Superior temporal gyrus (tissue), 1 donor: ENCODE measurements at regions not wholly inside any gene's neighbourhood (a gene's known extent, or its start where the extent isn't known, plus 50 kb on each side); places are given as distances from the start of the nearest gene placed in this dataset.

Experiments used
- DNase-seq: peaks from one replicate; pipeline ENCODE4 v3.0.0-alpha.2; 2016; ENCODE audit errors: extremely low spot score

DNA sequence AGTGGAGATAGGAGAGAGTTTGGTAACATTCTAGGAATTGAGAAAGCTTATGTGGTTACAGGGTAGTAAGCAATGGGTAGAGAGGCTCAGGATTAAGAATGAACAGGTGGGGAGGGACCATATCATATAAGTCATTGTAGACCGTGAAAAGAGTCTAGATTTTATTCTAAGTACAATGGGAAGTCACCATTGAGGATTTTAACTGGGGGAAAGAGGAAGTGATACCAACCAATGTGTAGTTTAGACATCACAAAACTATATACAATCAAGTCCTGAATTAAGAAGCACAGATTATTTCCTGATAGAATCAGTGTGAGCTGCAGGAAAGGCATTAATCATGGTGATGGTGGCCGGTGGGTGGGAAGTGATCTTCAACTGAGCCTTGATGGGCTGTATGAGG, 178.3 kb upstream of the ZIC3 start:
- no peak for DNase-seq

DNA sequence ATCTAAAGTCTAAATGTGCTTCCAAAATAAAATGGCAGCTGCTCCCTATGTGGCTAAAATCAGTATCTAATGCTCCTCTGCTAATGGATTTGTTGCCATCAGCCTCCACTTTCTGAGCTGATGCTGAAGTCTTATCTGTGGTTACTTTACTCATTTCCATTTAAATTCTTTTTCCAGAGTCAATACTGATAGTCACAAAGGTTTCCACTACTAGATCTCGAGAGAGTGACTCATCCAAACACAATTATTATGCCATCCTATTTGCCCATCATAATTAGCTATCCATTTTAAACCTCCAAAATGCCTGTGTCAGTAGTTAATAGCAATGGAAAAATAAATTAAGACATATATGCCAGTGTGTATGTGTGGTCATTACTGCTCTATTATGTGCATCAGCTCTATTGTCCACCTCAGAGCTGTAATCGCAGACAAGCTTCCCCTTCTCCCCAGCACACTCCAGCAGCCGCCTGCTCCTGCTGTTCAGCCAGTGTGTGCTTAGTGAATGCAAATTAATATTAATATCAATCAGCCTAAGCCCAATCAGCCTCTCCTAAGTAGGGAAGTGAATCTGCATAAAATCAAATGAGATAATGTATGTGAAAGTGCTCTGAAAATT, 199.8 kb upstream of the ZIC3 start:
- DNase-seq, result no peak

DNA sequence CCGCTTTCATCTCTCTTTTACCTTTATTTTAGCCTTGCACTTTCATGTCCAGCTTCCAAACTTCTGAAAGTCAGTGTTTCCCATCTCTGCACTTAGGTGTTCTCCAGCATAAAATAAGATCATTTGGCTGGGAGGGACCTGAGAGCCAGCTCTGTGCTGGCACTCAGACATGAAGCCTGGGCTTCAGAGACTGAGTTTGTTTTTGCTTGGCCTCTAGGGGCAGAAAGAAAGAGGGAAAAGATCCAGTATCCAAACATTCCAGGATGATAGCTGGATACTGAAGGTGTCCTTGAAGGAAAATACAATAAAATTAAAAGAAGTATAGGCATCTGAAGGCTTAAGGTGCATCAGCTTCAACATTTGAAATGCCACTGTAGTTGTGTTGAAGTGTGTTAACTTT, 202.4 kb upstream of the ZIC3 start:
- DNase-seq, result no peak

DNA sequence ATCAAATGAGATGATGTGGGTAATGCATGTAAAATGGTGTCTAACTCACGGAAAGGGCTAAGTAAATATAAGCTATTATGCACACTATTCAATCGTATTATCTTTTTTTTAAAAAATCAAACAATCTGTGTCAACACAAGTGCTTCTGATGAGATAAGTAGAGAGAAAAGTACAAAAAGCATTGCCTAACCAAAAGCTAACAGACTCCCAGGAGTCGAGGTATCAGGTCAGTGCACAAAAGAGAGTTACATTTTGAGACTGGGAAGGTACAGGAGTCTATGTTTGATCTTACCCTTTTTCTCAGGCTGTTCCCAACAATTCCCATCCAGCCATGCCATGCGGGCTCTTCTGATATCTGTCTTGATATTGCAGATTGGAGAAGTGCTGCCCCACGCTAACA, 203.3 kb upstream of the ZIC3 start:
- no peak for DNase-seq

DNA sequence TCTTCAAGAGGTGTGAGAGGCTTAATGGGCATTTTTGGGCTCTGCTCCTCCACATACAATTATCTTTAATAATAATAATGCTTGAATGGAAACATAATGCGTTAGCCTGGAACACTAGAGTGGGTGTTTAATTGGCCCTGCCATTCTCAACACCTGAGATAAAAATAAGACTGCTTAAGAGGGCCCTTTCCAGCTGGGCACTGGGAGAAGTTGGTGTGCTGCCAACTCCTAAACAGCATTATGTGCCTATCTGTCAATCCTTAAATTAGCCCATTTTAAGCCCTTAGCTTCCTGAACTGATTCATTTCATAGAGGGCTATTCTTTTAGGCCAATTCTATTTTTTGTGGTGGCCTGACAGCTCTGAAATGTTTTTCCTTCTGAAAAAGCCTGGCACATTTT, 211.1 kb upstream of the ZIC3 start:
- no peak for DNase-seq

DNA sequence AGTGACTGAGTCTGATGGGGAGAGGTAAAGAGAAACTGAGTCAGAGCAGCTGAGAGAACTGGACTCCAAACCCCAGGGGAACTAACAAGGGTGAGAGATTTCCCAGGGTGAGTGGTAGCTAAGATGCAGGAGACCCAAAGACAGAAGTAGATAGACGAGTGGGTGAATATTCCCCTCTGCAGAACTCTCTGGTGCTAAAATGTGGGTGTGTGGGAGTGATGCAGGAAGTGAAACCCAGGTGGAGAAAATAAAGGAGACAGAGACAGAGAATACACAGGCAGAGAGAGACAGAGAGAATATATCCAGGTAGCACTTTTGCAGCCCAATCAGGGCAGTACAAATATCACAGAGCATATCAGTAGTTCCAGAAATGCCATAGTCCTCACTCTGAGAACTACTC, 212.5 kb upstream of the ZIC3 start:
- no peak for DNase-seq

DNA sequence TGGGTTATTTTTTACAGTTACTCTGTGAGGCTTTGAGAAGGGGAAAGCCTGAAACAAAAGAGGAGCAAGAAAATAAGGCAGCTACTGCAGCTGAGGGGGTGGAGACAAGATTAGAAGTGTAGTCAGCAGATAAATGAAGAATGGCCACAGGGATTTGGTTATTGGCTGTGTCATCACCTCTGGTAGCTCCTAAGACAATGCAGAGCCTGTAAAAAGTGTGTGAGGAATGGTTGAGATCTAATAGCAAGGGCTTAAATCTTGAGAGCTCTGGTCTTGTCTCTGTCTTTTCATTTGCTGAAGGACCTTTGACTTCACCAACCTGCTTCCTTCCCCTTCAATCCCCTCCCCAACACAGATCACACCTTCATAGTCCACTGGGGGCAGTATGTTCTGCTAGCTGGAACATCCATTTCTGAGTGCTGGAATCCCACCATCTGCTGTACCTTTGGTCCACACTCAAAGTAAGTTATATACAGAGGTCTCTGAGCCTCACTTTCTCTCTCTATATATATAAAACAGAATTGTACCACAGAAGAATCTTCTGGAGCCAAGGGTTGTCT, 213.7 kb upstream of the ZIC3 start:
- no peak for DNase-seq

DNA sequence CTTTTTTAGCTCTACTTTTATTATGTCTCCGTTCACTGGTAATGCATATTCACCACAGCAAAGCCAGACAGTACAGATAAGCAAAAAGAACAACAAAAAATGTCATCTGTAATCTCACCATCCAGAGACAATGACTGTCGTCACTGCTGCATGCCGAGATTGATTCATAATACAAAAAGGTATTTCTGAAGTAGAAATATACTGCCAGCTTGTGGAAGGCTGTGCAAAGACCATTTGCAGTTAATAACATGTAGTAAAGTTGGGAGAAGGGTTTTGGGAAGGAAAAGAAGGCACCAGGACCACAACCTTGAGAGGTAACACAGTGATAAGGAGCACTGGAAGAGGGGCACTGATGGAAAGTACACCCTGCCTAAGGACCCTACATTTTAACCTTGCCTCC, 223.0 kb upstream of the ZIC3 start:
- DNase-seq, result no peak

DNA sequence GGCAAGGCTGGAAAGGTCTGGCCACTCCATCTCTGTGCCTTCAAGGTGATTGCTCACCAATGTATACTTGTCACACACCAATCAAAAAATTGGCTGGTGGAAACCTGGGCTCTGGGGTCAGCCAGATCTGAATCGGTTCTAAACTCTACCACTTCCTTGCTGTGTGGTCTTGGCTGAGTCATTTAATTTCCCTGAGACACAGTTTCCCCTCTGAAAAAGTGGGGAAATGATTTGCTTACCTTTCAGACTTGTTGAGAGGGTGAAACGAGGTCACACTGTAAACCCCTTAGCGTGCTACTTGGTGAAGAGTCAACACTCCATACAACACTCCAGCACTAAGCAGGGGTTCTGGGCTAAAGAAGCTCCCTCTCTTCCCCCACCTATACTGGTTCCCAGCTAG, 252.3 kb upstream of the ZIC3 start:
- DNase-seq, result no peak

DNA sequence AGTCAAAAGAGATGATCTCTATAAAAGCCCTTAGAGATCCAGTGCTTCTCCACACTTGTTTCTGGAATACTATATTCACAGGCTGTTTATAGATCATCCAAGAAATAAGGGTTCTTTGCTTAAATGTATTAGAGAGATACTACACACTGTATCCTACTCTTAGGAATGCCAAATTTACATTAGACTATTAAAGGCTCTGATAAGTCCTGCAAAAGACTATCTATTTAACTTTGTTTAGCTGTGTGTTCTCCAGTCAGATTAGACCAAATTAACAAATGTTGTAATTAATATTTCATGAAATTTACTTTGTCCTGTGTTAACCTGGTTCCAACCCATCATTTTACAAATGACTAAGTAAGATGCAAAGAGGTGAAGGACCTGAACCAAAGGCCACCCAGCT, 260.5 kb upstream of the ZIC3 start:
- DNase-seq, result no peak

DNA sequence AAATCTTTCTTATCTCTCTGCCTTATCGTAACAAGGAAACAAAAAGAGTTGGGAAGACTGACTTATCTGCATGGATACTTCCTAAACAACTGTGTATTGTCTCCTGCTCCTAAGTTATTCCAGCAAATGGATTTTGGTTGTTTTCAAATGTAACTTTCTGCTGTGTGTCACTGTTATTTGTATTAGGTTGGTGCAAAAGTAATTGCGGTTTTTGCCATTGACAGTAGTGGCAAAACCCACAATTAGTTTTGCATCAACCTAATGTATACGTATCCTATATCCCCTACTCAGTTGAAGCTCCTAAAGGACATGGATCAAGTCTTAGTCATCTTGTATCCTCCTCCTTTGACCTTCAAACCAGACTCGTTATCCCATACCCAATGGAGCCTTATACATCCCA, 263.4 kb upstream of the GPR101 start:
- no peak for DNase-seq

DNA sequence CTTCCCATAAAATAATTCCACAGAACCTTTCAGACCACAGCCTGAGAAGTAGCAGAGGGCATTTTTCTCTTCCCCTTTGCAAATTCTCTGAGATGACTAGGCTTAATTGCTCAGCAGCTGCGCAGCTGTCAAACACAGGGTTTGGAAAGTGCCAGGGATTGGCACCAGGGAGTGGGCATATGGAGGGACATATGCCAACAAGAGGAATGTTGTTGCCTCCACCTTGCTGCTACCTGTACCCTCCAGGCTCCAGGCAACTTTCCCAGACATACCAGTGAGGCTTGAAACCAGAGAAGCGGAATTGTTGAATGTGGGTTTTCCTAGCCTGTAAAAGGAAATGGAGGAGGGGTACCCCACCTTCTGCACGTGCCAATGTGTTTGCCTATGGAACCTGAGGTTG, 256.2 kb upstream of the GPR101 start:
- no peak for DNase-seq

DNA sequence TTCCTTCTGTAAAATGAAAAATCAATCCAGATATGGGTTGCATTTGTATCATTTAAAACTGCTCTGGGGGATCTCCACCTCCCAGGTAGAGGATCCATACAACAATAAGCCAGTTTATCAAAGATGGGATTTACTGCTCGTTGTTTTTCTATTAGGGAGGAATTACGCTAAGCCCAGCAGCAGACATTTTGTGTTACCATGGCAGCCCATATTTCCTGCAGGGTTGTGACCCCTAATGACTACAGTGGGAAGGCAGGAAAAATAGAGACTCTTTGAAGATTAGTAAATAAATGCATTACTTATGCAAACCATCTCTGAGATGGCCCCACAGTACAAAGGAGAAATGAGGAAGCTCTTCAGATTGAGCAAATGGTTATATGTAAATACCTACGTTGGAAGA, 253.4 kb upstream of the GPR101 start:
- DNase-seq, result no peak

DNA sequence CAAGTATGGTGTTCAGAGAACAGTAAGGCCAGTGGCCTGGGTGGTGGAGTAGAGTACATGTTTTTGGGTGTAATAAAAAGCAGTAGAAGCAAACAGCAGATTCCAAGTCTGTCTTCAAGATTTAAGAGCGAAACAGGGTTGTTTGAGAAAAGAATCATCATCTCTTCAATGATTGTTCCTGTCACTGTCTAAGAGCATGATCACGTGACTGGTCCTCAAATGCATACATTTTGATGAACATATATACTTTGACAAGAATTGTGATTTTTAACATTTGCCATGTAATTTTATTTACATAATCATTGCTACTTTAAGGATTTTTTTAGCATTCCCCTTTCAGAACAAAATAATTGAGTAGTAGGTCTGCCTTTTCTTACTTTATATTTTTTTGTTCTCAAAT, 252.6 kb upstream of the GPR101 start:
- no peak for DNase-seq

DNA sequence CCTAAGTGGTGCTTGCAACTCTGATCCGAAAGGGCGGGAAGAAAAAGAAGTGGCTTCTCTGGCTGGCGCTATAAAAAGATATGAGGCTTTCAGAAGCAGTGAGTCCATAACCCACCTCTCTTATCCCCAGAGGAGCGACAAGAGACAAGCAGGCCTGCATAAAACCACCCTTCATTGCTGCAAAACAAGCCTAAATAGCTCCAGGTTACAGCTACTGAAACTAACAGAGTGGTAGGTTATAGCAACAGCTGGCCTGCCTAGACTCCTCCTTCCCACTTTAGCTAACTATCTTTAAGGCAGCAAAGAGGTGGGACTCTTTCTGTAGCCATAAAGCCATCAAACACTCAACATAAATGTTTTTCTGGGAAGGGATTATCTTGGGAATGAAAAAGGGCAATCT, 245.0 kb upstream of the GPR101 start:
- DNase-seq, result no peak

DNA sequence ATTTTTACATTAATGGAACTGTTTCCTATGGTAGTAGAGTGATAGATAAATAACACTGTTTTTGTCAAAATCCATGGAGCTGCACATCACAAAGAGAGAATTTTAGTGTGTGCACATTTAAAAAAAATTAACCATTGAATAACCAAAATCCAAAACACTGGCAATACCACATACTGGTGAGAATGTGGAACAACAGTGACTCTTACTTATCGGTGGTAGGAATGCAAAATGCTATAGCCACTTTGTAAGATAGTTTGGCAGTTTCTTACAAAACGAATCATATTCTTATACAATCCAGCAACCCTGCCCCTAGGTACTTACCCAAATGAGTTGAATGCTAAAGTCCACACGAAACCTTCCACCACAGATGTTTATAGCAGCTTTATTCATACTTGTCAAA, 229.6 kb upstream of the GPR101 start:
- DNase-seq, result no peak

DNA sequence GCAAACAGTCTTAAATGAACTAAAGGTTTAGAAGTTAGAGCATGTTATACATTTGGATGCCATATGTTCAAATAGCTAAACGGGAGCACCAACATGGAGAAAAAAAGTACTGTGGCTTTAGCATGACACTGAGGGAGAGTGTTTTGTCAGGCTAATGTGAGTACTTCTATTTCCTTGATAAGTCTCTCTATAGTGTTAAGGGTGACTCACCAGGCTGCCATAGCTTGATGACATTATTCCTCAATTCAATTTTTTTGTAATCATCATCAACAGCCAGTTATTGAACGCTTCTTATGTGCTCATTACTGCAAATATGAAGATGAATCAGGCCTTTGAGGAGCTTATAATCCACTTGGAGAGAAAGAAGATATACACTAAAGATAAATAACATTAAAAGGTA, 211.4 kb upstream of the GPR101 start:
- no peak for DNase-seq

DNA sequence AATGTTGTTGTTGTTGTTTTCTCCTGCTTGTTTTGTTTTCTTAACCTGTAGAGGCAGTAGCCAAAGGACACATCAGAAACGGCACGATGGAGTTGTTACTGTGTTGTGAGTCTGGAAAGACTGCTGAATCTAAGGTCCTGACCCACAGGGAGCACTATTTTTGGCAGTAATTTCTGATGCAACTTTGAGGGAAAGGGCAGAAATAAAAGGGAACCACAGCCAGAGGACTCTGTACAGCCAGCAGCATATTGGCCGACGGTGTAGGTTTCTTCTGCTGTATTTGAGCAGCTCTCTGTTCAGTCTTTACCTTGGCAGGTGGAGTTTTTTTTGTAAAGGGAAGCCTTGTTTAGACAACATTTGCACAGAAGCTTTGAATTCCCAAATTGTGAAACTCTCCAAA, 203.0 kb upstream of the GPR101 start:
- DNase-seq, result no peak

DNA sequence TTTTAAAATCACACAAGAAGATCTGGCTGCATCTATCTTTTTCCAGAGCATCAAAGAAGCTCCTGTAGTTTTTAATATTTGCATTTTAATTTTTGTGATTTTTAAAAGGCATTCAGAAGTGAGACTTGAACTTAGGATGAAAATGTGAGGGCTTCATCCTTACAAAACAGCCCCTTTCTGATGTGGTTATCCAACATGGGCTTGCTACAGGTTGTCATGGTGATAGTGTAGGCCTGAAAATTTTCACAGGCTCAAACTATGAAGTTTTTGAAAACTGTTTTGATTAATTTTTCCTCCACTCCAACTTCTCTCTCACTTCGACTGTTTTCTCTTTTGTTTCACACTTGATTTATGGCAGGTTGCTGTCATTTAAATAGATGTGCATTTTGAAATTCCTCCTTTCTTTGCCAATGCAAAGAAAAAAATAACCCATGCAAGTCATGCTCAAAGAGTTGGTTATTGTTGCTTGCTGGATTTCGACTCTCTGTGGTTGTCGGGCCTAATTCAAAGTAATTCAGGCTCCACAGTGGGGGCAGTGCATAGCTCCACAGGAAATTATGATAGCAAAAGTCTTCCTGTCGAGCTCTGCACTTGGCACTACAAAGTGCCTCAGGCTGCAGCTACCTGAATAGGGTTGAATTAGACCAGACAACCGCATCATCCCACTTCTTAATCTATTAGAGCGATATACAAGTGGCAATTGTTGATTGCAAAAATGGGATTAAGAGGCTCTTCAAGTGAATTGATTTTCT, 201.0 kb upstream of the GPR101 start:
- DNase-seq, result no peak

DNA sequence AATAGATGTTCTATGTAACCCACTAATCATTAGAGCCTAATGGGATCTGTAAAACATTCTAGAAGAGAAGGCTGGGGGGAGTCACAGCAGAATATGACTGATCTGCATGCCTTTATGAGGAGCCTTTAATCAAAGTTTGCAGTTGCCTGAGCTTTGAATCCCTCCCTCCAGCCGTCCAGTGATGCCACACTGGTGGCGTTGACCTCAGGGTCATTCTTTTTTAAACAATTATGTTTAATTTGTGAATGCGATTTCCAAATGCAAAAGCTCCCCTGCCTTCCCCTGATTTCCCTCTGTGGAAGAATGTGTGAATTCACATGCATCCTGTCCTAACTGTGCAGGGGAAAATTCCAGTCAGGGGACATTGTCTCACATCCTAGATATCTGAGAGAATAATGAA, 199.7 kb upstream of the GPR101 start:
- no peak for DNase-seq

DNA sequence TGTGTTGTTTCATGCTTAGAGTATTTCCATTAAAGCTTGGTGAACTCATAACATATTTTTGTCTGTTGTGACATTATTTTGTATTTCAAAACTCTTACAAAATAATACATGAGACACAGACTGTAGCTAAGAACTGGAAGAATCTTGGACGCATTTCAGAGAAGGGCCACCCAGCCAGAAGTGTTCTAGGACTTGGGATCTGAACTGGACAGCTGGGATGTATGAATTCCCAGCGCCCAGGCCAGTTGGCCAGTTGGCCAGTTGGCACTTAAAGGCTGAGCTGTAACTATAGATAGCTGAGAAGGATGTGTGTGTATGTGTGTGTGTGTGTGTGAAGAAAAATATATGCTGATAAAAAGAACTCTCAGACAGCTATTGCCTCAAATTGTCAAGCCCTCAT, 193.4 kb upstream of the GPR101 start:
- no peak for DNase-seq

DNA sequence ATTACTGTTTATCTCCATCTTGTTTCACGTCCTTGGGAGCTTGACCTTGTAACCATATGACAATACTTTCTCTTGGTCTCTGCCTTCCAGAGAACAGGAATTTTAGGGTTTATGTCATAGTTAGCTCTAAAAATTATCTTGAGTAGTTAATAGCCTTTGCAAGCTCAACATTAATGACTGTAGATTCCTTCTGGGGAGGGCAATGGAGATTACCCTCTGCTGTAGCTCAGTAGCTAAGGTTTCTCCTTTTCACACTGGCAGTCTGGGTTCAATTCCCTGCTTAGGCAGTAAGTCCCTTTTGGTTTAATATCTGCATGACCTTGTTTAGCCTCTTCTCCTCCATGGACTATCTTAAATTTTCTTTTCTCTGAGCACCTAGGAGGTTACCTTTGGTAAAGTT, 181.7 kb upstream of the GPR101 start:
- no peak for DNase-seq

DNA sequence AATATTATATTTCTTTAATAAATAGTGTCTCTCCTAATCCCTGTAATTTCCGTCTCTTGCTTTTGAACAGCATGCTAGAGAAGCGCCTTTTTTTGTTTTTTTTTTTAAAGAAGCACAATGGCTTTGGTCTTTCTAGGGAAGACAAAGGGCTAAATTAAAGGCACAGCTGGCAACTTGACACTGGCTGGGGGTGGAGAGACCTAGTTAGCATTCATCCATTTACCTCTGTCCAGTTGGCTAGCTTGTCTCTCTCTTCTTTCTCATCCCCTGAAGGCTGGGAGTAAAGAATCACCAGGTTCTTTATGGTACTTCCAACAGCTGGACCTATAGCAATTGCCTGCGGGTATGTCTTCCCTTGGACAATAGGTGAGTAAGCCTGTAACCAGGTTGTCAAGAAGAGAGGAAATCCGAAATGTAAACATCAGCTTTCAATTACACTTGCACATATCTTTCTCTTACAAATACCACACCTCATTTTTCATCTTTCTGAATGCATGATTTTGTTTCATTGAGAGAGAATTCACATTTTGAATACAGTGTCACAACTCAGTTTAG, 178.4 kb upstream of the GPR101 start:
- DNase-seq, result no peak
